ENCODE measurements at regions not wholly inside any gene's neighbourhood (a gene's known extent, or its start where the extent isn't known, plus 50 kb on each side); places are given as distances from the start of the nearest gene placed in this dataset.
"Not testable (repeated sequence)": the region's sequence is repeated elsewhere in the genome, so short reads cannot be mapped to it uniquely, and the experiment has no call there.

DNA sequence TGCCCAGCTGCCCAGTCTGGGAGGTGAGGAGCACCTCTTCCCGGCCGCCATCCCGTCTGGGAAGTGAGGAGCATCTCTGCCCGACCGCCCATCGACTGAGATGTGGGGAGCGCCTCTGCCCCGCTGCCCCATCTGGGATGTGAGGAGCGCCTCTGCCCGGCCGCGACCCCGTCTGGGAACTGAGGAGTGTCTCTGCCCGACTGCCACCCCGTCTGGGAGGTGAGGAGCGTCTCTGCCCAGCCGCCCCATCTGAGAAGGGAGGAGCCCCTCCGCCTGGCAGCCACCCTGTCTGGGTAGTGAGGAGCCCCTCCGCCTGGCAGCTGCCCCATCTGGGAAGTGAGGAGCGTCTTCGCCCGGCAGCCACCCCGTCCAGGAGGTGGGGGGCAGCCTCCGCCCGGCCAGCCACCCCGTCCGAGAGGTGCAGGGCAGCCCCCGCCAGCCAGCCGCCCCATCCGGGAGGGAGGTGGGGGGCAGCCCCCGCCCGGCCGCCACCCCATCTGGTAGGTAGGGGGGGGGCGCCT lies 361.4 kb downstream of the ZBBX start:
- TF ChIP-seq, protein P1, sequence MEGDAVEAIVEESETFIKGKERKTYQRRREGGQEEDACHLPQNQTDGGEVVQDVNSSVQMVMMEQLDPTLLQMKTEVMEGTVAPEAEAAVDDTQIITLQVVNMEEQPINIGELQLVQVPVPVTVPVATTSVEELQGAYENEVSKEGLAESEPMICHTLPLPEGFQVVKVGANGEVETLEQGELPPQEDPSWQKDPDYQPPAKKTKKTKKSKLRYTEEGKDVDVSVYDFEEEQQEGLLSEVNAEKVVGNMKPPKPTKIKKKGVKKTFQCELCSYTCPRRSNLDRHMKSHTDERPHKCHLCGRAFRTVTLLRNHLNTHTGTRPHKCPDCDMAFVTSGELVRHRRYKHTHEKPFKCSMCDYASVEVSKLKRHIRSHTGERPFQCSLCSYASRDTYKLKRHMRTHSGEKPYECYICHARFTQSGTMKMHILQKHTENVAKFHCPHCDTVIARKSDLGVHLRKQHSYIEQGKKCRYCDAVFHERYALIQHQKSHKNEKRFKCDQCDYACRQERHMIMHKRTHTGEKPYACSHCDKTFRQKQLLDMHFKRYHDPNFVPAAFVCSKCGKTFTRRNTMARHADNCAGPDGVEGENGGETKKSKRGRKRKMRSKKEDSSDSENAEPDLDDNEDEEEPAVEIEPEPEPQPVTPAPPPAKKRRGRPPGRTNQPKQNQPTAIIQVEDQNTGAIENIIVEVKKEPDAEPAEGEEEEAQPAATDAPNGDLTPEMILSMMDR (IDR thresholded peaks at IDR 0.05), result not testable (repeated sequence)
- not testable (repeated sequence) for TF ChIP-seq POLR2A (IDR thresholded peaks at IDR 0.05)

Data from gastroesophageal sphincter (tissue), 3 donors.